ENCODE measurements at regions not wholly inside any gene's neighbourhood (a gene's known extent, or its start where the extent isn't known, plus 50 kb on each side); places are given as distances from the start of the nearest gene placed in this dataset.
"Not testable (repeated sequence)": the region's sequence is repeated elsewhere in the genome, so short reads cannot be mapped to it uniquely, and the experiment has no call there.

GRCh38 chr13:75178436-75178835 lies 303.5 kb downstream of the TBC1D4 start:
- intact Hi-C loops (cut with DNase I), result no loop called here
- no peak for TF ChIP-seq CTCF (IDR thresholded peaks at IDR 0.05; ENCODE audit: borderline replicate concordance, extremely low read depth, insufficient read depth)

DNA sequence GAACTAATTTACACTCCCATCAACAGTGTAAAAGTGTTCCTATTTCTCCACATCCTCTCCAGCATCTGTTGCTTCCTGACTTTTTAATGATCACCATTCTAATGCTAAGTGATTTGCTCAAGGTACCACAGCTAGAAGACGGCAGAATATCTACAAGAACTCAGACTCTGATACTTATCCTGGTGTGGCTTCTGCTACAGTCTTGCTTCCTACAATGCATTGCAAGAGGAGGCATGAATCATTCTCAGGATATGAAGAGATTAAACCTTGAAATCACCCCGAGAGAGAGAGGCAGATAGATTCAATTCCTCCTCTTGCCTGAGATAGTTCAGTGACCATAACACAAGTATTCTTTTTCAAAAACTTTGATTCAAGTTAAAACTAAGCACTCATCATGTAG lies 306.4 kb downstream of the TBC1D4 start:
- H3K4me3 ChIP-seq (ENCODE audit: low read length in 3 of 3), result no peak overlapping the region
- H3K4me1 ChIP-seq (ENCODE audit: control insufficient read depth in 2 of 3, insufficient read depth in 2 of 3, low read depth in 1 of 3, low read length in 3 of 3), result no peaks in the 10 kb centered on the region
- no peak for FAIRE-seq
- H3K27ac ChIP-seq (ENCODE audit: low read depth in 2 of 2, low read length in 2 of 2), result no peak overlapping the region
- no peak overlapping the region for H3K9ac ChIP-seq (ENCODE audit: low read length in 3 of 3)
- DNase-seq, result no peak
- intact Hi-C loops (cut with DNase I), result no loop called here
- no peaks in the 10 kb centered on the region for H3K9me3 ChIP-seq (ENCODE audit: control insufficient read depth in 2 of 3, insufficient read depth in 1 of 3, low read length in 3 of 3)
- H3K27me3 ChIP-seq (ENCODE audit: control insufficient read depth, insufficient read depth, low read length), result no peaks in the 10 kb centered on the region
- H3K36me3 ChIP-seq (ENCODE audit: control insufficient read depth in 2 of 3, insufficient read depth in 3 of 3, low read length in 3 of 3), result no peaks in the 10 kb centered on the region
- TF ChIP-seq CTCF (IDR thresholded peaks at IDR 0.05; ENCODE audit: borderline replicate concordance, extremely low read depth, insufficient read depth), result no peak

More at GRCh38 chr13:75178436-75178835, 303.5 kb downstream of the TBC1D4 start:
- DNase-seq (peak in 1 of 5 donors; percentile 28), FAIRE-seq (no peak)
- no peaks in the 10 kb centered on the region for H3K9me3 ChIP-seq (ENCODE audit: control insufficient read depth in 2 of 3, insufficient read depth in 1 of 3, low read length in 3 of 3)
- H3K9ac ChIP-seq (ENCODE audit: low read length in 3 of 3), result no peak overlapping the region
- no peaks in the 10 kb centered on the region for H3K4me1 ChIP-seq (ENCODE audit: control insufficient read depth in 2 of 3, insufficient read depth in 2 of 3, low read depth in 1 of 3, low read length in 3 of 3)
- H3K36me3 ChIP-seq (ENCODE audit: control insufficient read depth in 2 of 3, insufficient read depth in 3 of 3, low read length in 3 of 3), result no peaks in the 10 kb centered on the region
- H3K4me3 ChIP-seq (ENCODE audit: low read length in 3 of 3), result no peak overlapping the region
- H3K27ac ChIP-seq (ENCODE audit: low read depth in 2 of 2, low read length in 2 of 2), result no peak overlapping the region
- no peaks in the 10 kb centered on the region for H3K27me3 ChIP-seq (ENCODE audit: control insufficient read depth, insufficient read depth, low read length)

DNA sequence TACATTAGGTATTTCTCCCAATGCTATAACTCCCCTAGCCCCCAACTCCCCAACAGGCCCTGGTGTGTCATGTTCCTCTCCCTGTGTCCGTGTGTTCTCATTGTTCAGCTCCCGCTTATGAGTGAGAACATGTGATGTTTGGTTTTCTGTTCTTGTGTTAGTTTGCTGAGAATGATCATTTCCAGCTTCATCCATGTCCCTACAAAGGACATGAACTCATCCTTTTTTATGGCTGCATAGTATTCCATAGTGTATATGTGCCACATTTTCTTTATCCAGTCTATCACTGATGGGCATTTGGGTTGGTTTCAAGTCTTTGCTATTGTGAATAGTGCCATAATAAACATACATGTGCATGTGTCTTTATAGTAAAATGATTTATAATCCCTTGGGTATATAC lies 306.9 kb downstream of the TBC1D4 start:
- H3K9me3 ChIP-seq (ENCODE audit: control insufficient read depth in 2 of 3, insufficient read depth in 1 of 3, low read length in 3 of 3); H3K27ac ChIP-seq (ENCODE audit: low read depth in 2 of 2, low read length in 2 of 2); DNase-seq; H3K27me3 ChIP-seq (ENCODE audit: control insufficient read depth, insufficient read depth, low read length); intact Hi-C loops (cut with DNase I); H3K4me1 ChIP-seq (ENCODE audit: control insufficient read depth in 2 of 3, insufficient read depth in 2 of 3, low read depth in 1 of 3, low read length in 3 of 3); FAIRE-seq; H3K9ac ChIP-seq (ENCODE audit: low read length in 3 of 3); H3K4me3 ChIP-seq (ENCODE audit: low read length in 3 of 3); H3K36me3 ChIP-seq (ENCODE audit: control insufficient read depth in 2 of 3, insufficient read depth in 3 of 3, low read length in 3 of 3): not testable (repeated sequence)

DNA sequence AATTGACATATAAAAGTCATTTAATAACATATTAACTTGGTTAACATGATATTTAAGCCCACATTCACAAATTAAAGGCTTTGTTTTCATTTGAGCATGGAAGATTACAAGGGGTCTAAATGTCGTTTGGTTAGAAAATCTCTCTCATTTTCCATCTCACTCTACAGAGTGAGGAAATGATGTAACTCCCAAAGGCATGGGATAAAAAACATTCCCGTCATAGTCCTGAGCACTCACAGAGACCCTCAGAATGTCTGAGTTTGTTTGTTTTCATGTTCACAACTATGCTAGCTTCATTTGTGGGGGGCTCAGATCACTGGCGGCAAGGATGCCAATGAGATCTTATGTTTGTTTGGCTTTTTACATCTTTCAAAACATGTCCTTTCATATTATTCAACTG lies 307.5 kb downstream of the TBC1D4 start:
- no peak overlapping the region for H3K9ac ChIP-seq (ENCODE audit: low read length in 3 of 3)
- H3K4me1 ChIP-seq (ENCODE audit: control insufficient read depth in 2 of 3, insufficient read depth in 2 of 3, low read depth in 1 of 3, low read length in 3 of 3), result no peaks in the 10 kb centered on the region
- intact Hi-C loops (cut with DNase I), result no loop called here
- no peak overlapping the region for H3K4me3 ChIP-seq (ENCODE audit: low read length in 3 of 3)
- H3K27ac ChIP-seq (ENCODE audit: low read depth in 2 of 2, low read length in 2 of 2), result no peak overlapping the region
- no peaks in the 10 kb centered on the region for H3K36me3 ChIP-seq (ENCODE audit: control insufficient read depth in 2 of 3, insufficient read depth in 3 of 3, low read length in 3 of 3)
- H3K27me3 ChIP-seq (ENCODE audit: control insufficient read depth, insufficient read depth, low read length), result no peaks in the 10 kb centered on the region
- no peak for TF ChIP-seq CTCF (IDR thresholded peaks at IDR 0.05; ENCODE audit: borderline replicate concordance, extremely low read depth, insufficient read depth)
- FAIRE-seq, result no peak
- no peaks in the 10 kb centered on the region for H3K9me3 ChIP-seq (ENCODE audit: control insufficient read depth in 2 of 3, insufficient read depth in 1 of 3, low read length in 3 of 3)
- DNase-seq, result no peak
